GM12878 (cell line): ENCODE measurements at regions not wholly inside any gene's neighbourhood (a gene's known extent, or its start where the extent isn't known, plus 50 kb on each side); places are given as distances from the start of the nearest gene placed in this dataset.

ENCODE experiments used
- ATAC-seq: fragments of 200-7000 bp; cut with Tn5 transposase; 3 replicates; pipeline ENCODE4 v1.9.1; 2020; ENCODE audit warnings: mild to moderate bottlenecking, moderate library complexity
- BruUV-seq: library from RNA; stranded (reverse); fragments of 400-500 nt; replicated peaks from 2 replicates; lab custom pipeline; 2021; lab: Mats Ljungman, UMichigan
- CTCF ChIA-PET: fragments of 300-600 bp; sonication (Branson Sonifier 250); formaldehyde crosslinking; extraction: SDS; loops from one replicate; lab custom pipeline; 2021; ENCODE audit warnings: inconsistent platforms; lab: Yijun Ruan, JAX
- POLR2A ChIA-PET: fragments of 350-600 bp; formaldehyde crosslinking; extraction: SDS; loops from one replicate; lab custom pipeline; 2021; ENCODE audit warnings: inconsistent platforms; lab: Charles Lee
- RAD21 ChIA-PET: fragments of 300-600 bp; sonication (Branson Sonifier 250); formaldehyde crosslinking; loops from one replicate; lab custom pipeline; 2023; ENCODE audit warnings: antibody characterized with exemption; ENCODE audit not compliant: unreplicated experiment; lab: Charles Lee
- SMC1A ChIA-PET: fragments of 300-600 bp; sonication (Branson Sonifier 250); formaldehyde crosslinking; loops from one replicate; lab custom pipeline; 2023; ENCODE audit not compliant: unreplicated experiment, uncharacterized antibody; lab: Charles Lee
- DNase-seq: peaks from one replicate; pipeline ENCODE4 v3.0.0-alpha.2; 2011; ENCODE audit warnings: low read depth, low spot score
- FAIRE-seq: peaks from 3 replicates; lab custom pipeline; 2011; peaks lifted over from hg19 to GRCh38; lab: Jason Lieb, UNC
- H2AFZ ChIP-seq: 2 replicates; pipeline ENCODE4 v1.6.0; 2011; ENCODE audit warnings: low read depth, low read length, control low read depth; ENCODE audit not compliant: control insufficient read depth
- H3K27ac ChIP-seq: 2 replicates; pipeline ENCODE4 v1.5.1; 2011; ENCODE audit warnings: control low read depth; ENCODE audit not compliant: control insufficient read depth, insufficient read depth
- H3K27me3 ChIP-seq, 2 experiments: replicated peaks in 1 of 2; 2 replicates each; pipeline versions ENCODE4 v1.6.0 to v1.6.1; 2011; ENCODE audit warnings: low read length in 1 of 2; ENCODE audit not compliant: control insufficient read depth in 2 of 2, insufficient read depth in 2 of 2
- H3K36me3 ChIP-seq, 2 experiments: 2 replicates each; pipeline ENCODE4 v1.5.1; 2011; ENCODE audit warnings: low read length in 1 of 2; ENCODE audit not compliant: control insufficient read depth in 2 of 2, insufficient read depth in 2 of 2
- H3K4me1 ChIP-seq: 2 replicates; pipeline ENCODE4 v1.6.1; 2011; ENCODE audit warnings: mild to moderate bottlenecking, low read length, moderate library complexity, mixed read lengths; ENCODE audit not compliant: control insufficient read depth, insufficient read depth
- H3K4me2 ChIP-seq: 2 replicates; pipeline ENCODE4 v1.6.0; 2011; ENCODE audit warnings: control low read depth; ENCODE audit not compliant: control insufficient read depth, insufficient read depth
- H3K4me3 ChIP-seq: fragments of 200-600 bp; sonication (generic); 2 replicates; pipeline ENCODE4 v1.5.1; 2016
- H3K79me2 ChIP-seq: 2 replicates; pipeline ENCODE4 v1.6.0; 2011; ENCODE audit warnings: low read length; ENCODE audit not compliant: control insufficient read depth, insufficient read depth
- H3K9ac ChIP-seq: 2 replicates; pipeline ENCODE4 v1.8.0; 2011; ENCODE audit warnings: low read length, control low read depth, mixed read lengths; ENCODE audit not compliant: control insufficient read depth, insufficient read depth
- H3K9me3 ChIP-seq: replicated peaks from 3 replicates; pipeline ENCODE4 v1.5.1; 2011; ENCODE audit warnings: mild to moderate bottlenecking, low read length; ENCODE audit not compliant: control insufficient read depth, insufficient read depth
- H4K20me1 ChIP-seq: 2 replicates; pipeline ENCODE4 v1.6.0; 2011; ENCODE audit not compliant: control insufficient read depth, insufficient read depth
- ASH2L ChIP-seq: fragments of 300-600, 200-600 bp; sonication (generic); IDR thresholded peaks from 2 replicates; pipeline ENCODE4 v1.6.1; 2017; ENCODE audit warnings: low read depth, mild to moderate bottlenecking, borderline replicate concordance
- BMI1 ChIP-seq: fragments of 450-650 bp; IDR thresholded peaks from 2 replicates; pipeline ENCODE4 v1.6.1; 2016; ENCODE audit warnings: mild to moderate bottlenecking, moderate library complexity, borderline replicate concordance
- EGR1 ChIP-seq, 2 experiments: IDR thresholded peaks; 1 replicate in 1 of 2; 2 replicates in 1 of 2; pipeline ENCODE4 v1.6.1; 2011 to 2012; ENCODE audit warnings: low read depth in 2 of 2, low read length in 2 of 2, borderline replicate concordance in 1 of 2, mild to moderate bottlenecking in 1 of 2, moderate library complexity in 1 of 2
- IRF4 ChIP-seq: IDR thresholded peaks from 2 replicates; pipeline ENCODE4 v1.6.1; 2011; ENCODE audit warnings: low read depth, low read length
- MAX ChIP-seq: IDR thresholded peaks from 2 replicates; pipeline ENCODE4 v1.6.1; 2012; ENCODE audit warnings: low read depth, low read length, improper control_type of control experiment
- MEF2A ChIP-seq: IDR thresholded peaks from 2 replicates; pipeline ENCODE4 v1.6.1; 2011; ENCODE audit warnings: low read depth, mild to moderate bottlenecking, low read length, moderate library complexity; ENCODE audit not compliant: insufficient read depth
- MYC ChIP-seq: IDR thresholded peaks from 2 replicates; pipeline ENCODE4 v1.6.1; 2011; ENCODE audit warnings: mild to moderate bottlenecking, low read length, moderate library complexity, inconsistent platforms; ENCODE audit not compliant: insufficient read depth, insufficient replicate concordance, insufficient read length, severe bottlenecking
- NRF1 ChIP-seq: conservative IDR thresholded peaks from 2 replicates; pipeline ENCODE4 v1.6.1; 2011; ENCODE audit warnings: mild to moderate bottlenecking, low read depth, low read length, improper control_type of control experiment
- PML ChIP-seq: IDR thresholded peaks from 2 replicates; pipeline ENCODE4 v1.6.1; 2012; ENCODE audit warnings: low read length, inconsistent platforms
- POLR2AphosphoS2 ChIP-seq: IDR thresholded peaks from 2 replicates; pipeline ENCODE4 v1.6.1; 2011; ENCODE audit warnings: low read depth, mild to moderate bottlenecking, low read length, improper control_type of control experiment, moderate library complexity
- RFX5 ChIP-seq: IDR thresholded peaks from 2 replicates; pipeline ENCODE4 v1.6.1; 2011; ENCODE audit warnings: low read depth, low read length, improper control_type of control experiment
- SMAD1 ChIP-seq: fragments of 450-650 bp; IDR thresholded peaks from 2 replicates; pipeline ENCODE4 v1.6.1; 2018; ENCODE audit warnings: mild to moderate bottlenecking, low read depth; ENCODE audit not compliant: partially characterized antibody
- SMAD5 ChIP-seq: IDR thresholded peaks from 2 replicates; pipeline ENCODE4 v1.6.1; 2016; ENCODE audit warnings: antibody characterized with exemption, low read depth
- SUPT20H ChIP-seq: IDR thresholded peaks from 2 replicates; pipeline ENCODE4 v1.6.1; 2011; ENCODE audit warnings: low read depth, mild to moderate bottlenecking, low read length, moderate library complexity, borderline replicate concordance; ENCODE audit not compliant: control insufficient read depth
- TCF7 ChIP-seq: IDR thresholded peaks from 2 replicates; pipeline ENCODE4 v1.6.1; 2014; ENCODE audit warnings: antibody characterized with exemption, borderline replicate concordance
- WGBS: methylation state at CpG from one replicate; pipeline ENCODE4 v1.1.6; 2016; ENCODE audit warnings: low lambda C conversion rate; ENCODE audit not compliant: insufficient replicate concordance, insufficient coverage; ENCODE audit errors: missing lambda C conversion rate; 5-methylcytosine and 5-hydroxymethylcytosine counted together
- in situ Hi-C: fragments of 300-500 bp; cut with MboI; formaldehyde crosslinking; loops from 9 replicates; pipeline ENCODE4 v1.14.3; 2018; ENCODE audit warnings: mixed read lengths
- intact Hi-C: fragments of 100-400 bp; cut with micrococcal nuclease; formaldehyde crosslinking; loops from one replicate; pipeline ENCODE4 v1.14.2; 2022; ENCODE audit not compliant: unreplicated experiment
- TF ChIP-seq, protein P1 (sequence below): IDR thresholded peaks from 2 replicates; pipeline ENCODE4 v1.6.1; 2011; ENCODE audit warnings: low read depth, low read length, improper control_type of control experiment, borderline replicate concordance
- TF ChIP-seq, protein P2 (sequence below): fragments of 450-650 bp; IDR thresholded peaks from 2 replicates; pipeline ENCODE4 v1.6.1; 2018; ENCODE audit warnings: borderline replicate concordance, mild to moderate bottlenecking; ENCODE audit not compliant: partially characterized antibody

- TF ChIP-seq SUPT20H (no peak), ASH2L (no peak), NRF1 (no peak)
Measured at GRCh38 chr18:42644729-42645131, 470.8 kb downstream of the RIT2 start (continued).

- H3K27me3 ChIP-seq: no peaks in the 10 kb centered on the region
- ChIA-PET SMC1A (no interaction called here), CTCF (no interaction called here), RAD21 (no interaction called here), POLR2A (interaction anchor here (0.7 kb wide), 1 partner anchor 25 kb away, joined by 3 read pairs; no protein-coding TSS in a partner anchor)
- no peaks in the 10 kb centered on the region for H4K20me1 ChIP-seq
- no peak overlapping the region for H3K9ac ChIP-seq
- ATAC-seq (no peak), FAIRE-seq (no peak), DNase-seq (no peak)
- in situ Hi-C loops: no loop called here
- intact Hi-C loops: no loop called here
- no peak overlapping the region for H2AFZ ChIP-seq
- no peaks in the 10 kb centered on the region for H3K36me3 ChIP-seq
- H3K79me2 ChIP-seq: no peaks in the 10 kb centered on the region
- H3K4me1 ChIP-seq: no peaks in the 10 kb centered on the region
- no TSS peak for BruUV-seq
- no peak overlapping the region for H3K27ac ChIP-seq
- no peaks in the 10 kb centered on the region for H3K9me3 ChIP-seq
- H3K4me2 ChIP-seq: no peak overlapping the region
- H3K4me3 ChIP-seq: no peak overlapping the region
- 33% methylated on average over 5 of the region's 5 CpGs for WGBS
- TF ChIP-seq MEF2A (no peak), RFX5 (no peak), POLR2AphosphoS2 (no peak), PML (no peak), SMAD1 (no peak), MYC (no peak), BMI1 (no peak), MAX (no peak), SMAD5 (no peak), IRF4 (no peak), EGR1 (IDR thresholded peaks at IDR 0.05; ENCODE audit: borderline replicate concordance in 1 of 2, low read depth in 2 of 2, low read length in 2 of 2) (no peak), TCF7 (no peak)
- TF ChIP-seq, protein P1, sequence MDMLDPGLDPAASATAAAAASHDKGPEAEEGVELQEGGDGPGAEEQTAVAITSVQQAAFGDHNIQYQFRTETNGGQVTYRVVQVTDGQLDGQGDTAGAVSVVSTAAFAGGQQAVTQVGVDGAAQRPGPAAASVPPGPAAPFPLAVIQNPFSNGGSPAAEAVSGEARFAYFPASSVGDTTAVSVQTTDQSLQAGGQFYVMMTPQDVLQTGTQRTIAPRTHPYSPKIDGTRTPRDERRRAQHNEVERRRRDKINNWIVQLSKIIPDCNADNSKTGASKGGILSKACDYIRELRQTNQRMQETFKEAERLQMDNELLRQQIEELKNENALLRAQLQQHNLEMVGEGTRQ: no peak
- TF ChIP-seq, protein P2, sequence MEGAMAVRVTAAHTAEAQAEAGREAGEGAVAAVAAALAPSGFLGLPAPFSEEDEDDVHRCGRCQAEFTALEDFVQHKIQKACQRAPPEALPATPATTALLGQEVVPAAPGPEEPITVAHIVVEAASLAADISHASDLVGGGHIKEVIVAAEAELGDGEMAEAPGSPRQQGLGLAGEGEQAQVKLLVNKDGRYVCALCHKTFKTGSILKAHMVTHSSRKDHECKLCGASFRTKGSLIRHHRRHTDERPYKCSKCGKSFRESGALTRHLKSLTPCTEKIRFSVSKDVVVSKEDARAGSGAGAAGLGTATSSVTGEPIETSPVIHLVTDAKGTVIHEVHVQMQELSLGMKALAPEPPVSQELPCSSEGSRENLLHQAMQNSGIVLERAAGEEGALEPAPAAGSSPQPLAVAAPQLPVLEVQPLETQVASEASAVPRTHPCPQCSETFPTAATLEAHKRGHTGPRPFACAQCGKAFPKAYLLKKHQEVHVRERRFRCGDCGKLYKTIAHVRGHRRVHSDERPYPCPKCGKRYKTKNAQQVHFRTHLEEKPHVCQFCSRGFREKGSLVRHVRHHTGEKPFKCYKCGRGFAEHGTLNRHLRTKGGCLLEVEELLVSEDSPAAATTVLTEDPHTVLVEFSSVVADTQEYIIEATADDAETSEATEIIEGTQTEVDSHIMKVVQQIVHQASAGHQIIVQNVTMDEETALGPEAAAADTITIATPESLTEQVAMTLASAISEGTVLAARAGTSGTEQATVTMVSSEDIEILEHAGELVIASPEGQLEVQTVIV: no peak
Measured at GRCh38 chr18:42649331-42650035, 466.0 kb downstream of the RIT2 start.
